PFSK-1 (cell line): ENCODE measurements at regions not wholly inside any gene's neighbourhood (a gene's known extent, or its start where the extent isn't known, plus 50 kb on each side); places are given as distances from the start of the nearest gene placed in this dataset.

Experiments used
- POLR2AphosphoS5 ChIP-seq: IDR thresholded peaks from 2 replicates; pipeline ENCODE4 v1.6.1; 2012; ENCODE audit warnings: low read depth, mild to moderate bottlenecking, control low read depth, low read length, moderate library complexity
- SIN3A ChIP-seq: IDR thresholded peaks from 2 replicates; pipeline ENCODE4 v1.6.1; 2012; ENCODE audit warnings: mild to moderate bottlenecking, low read length, moderate library complexity, borderline replicate concordance; ENCODE audit not compliant: insufficient read depth
- TAF1 ChIP-seq: IDR thresholded peaks from 2 replicates; pipeline ENCODE4 v1.6.1; 2012; ENCODE audit warnings: low read length, control low read depth, borderline replicate concordance; ENCODE audit not compliant: insufficient read depth
- TF ChIP-seq, protein P1 (sequence below), 2 experiments: IDR thresholded peaks; 2 replicates each; pipeline versions ENCODE4 v1.6.1 to v1.8.0; 2011 to 2012; ENCODE audit warnings: low read depth in 2 of 2, low read length in 2 of 2, control low read depth in 1 of 2, inconsistent platforms in 1 of 2, mild to moderate bottlenecking in 1 of 2, moderate library complexity in 1 of 2; ENCODE audit not compliant: insufficient read depth in 1 of 2

DNA sequence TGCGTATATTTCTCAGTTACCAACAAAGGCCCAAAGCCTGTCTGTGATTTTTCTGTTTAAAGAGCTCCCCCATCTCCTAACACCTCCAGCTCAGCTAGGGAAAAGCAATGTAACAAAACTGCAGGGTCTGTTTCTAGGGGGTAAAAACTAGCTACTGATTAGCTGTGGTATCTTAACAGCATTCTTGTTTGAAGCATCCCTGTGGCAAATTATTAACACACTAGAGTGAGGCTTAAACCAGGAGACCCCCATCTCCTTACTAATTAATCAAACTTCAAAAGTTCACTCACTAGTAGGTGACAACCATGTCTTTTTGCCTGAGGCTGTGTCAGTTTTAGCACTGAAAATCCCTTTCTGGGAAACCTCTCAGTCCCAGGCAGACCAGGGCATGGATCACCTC, 186.2 kb upstream of the PARD3B start:
- TF ChIP-seq SIN3A (no peak), TAF1 (no peak), POLR2AphosphoS5 (no peak)
- TF ChIP-seq, protein P1, sequence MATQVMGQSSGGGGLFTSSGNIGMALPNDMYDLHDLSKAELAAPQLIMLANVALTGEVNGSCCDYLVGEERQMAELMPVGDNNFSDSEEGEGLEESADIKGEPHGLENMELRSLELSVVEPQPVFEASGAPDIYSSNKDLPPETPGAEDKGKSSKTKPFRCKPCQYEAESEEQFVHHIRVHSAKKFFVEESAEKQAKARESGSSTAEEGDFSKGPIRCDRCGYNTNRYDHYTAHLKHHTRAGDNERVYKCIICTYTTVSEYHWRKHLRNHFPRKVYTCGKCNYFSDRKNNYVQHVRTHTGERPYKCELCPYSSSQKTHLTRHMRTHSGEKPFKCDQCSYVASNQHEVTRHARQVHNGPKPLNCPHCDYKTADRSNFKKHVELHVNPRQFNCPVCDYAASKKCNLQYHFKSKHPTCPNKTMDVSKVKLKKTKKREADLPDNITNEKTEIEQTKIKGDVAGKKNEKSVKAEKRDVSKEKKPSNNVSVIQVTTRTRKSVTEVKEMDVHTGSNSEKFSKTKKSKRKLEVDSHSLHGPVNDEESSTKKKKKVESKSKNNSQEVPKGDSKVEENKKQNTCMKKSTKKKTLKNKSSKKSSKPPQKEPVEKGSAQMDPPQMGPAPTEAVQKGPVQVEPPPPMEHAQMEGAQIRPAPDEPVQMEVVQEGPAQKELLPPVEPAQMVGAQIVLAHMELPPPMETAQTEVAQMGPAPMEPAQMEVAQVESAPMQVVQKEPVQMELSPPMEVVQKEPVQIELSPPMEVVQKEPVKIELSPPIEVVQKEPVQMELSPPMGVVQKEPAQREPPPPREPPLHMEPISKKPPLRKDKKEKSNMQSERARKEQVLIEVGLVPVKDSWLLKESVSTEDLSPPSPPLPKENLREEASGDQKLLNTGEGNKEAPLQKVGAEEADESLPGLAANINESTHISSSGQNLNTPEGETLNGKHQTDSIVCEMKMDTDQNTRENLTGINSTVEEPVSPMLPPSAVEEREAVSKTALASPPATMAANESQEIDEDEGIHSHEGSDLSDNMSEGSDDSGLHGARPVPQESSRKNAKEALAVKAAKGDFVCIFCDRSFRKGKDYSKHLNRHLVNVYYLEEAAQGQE (IDR thresholded peaks at IDR 0.05; ENCODE audit: insufficient read depth in 1 of 2, low read depth in 2 of 2, low read length in 2 of 2): no peak
